ENCODE measurements at regions not wholly inside any gene's neighbourhood (a gene's known extent, or its start where the extent isn't known, plus 50 kb on each side); places are given as distances from the start of the nearest gene placed in this dataset.

DNA sequence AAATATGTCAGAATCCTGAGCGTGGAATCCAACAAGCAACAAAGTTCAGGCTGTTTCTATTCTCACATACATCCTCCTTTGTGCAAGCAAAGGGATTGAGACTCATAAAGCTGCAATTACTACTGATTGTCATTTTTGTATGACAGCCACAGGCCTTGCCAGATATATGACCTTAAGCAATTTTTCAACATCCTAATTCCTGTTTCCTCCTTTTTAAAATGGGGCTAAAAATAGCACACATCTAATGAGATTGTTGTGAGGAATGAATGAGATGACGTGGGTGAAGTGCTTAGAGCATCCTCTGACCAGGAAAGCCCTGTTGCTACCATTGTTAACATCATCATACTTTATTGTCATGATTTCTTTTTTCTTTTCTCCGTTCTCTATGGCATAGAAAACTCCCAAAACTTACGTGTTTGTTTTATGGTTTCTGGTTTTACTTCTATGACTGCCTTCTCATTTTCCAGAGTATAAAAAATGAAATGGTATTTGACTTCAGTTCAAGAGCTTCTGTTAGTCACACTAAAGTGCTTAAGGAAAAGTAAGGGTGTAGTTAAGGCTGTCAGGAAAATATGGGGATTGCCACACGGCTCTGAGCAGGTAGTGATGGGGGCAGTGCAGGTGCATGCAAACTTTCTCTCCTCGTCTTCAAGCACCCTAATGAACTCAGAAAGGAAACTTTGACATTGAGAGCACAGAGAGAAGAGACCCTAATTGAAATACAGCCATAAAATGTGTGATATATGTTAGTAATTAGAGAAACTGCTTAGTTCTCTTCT lies 590.6 kb upstream of the NETO1 start:
- Histone ChIP-seq H3K4me1 (no peaks in the 10 kb centered on the region), H3K27me3 (no peaks in the 10 kb centered on the region), H3K4me3 (replicated peaks in 1 of 3) (no peak overlapping the region), H3K27ac (no peak overlapping the region), H3K36me3 (no peaks in the 10 kb centered on the region), H3K9me3 (no peaks in the 10 kb centered on the region)
- intact Hi-C loops (cut with DNase I): no loop called here
- DNase-seq: no peak
- TF ChIP-seq, protein P1, sequence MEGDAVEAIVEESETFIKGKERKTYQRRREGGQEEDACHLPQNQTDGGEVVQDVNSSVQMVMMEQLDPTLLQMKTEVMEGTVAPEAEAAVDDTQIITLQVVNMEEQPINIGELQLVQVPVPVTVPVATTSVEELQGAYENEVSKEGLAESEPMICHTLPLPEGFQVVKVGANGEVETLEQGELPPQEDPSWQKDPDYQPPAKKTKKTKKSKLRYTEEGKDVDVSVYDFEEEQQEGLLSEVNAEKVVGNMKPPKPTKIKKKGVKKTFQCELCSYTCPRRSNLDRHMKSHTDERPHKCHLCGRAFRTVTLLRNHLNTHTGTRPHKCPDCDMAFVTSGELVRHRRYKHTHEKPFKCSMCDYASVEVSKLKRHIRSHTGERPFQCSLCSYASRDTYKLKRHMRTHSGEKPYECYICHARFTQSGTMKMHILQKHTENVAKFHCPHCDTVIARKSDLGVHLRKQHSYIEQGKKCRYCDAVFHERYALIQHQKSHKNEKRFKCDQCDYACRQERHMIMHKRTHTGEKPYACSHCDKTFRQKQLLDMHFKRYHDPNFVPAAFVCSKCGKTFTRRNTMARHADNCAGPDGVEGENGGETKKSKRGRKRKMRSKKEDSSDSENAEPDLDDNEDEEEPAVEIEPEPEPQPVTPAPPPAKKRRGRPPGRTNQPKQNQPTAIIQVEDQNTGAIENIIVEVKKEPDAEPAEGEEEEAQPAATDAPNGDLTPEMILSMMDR (IDR thresholded peaks at IDR 0.05): no peak
- TF ChIP-seq POLR2A (IDR thresholded peaks at IDR 0.05): no peak
- WGBS, 2 donors: 43 to 44% methylated on average over 6 of the region's 6 CpGs

DNA sequence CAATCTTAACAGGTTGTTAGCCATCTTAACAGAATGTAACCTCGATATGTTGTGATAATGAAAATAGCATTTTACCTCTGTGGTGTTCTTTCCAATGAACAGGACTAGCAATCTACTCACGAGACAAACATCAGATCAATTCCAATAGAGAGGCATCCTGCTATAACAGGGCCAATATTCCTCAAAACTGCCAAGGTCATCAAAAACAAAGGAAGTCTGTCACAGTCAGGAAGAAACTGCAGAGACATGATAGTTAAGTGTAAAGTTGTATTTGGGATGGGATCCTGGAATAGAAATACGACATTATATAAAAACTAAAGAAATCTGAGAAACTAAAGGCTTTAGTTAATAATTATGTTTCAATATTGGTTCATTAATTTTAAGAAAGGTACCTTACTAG lies 588.9 kb upstream of the NETO1 start:
- Histone ChIP-seq H3K9me3 (no peaks in the 10 kb centered on the region), H3K4me3 (replicated peaks in 1 of 3) (no peak overlapping the region), H3K27ac (no peak overlapping the region), H3K27me3 (no peaks in the 10 kb centered on the region), H3K4me1 (no peaks in the 10 kb centered on the region), H3K36me3 (no peaks in the 10 kb centered on the region)
- WGBS, 2 donors: 73 to 86% methylated on average over 3 of the region's 3 CpGs
- TF ChIP-seq POLR2A (IDR thresholded peaks at IDR 0.05): no peak
- TF ChIP-seq, protein P1 (IDR thresholded peaks at IDR 0.05): no peak
- no peak for DNase-seq
- intact Hi-C loops (cut with DNase I): no loop called here

DNA sequence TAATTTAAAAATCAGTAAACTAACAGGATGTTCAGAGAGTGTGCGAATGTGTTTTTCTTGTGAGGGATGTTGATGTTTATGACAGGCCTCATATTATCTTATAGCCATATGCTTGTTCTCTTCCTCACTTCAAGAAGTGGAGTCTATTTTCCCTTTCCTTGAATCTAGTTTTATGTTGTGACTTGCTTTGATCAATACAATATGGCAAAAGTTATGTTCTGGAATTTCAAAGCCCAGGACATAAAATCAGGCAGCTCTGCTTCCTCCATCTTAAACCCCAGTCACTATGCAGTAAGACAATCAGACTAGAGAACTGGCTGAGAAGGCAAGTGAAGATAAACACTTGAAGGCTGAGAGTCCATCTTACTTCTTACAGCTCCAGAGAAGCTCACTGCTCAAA lies 585.1 kb upstream of the NETO1 start:
- no peak for DNase-seq
- intact Hi-C loops (cut with DNase I): no loop called here
- Histone ChIP-seq H3K27me3 (no peaks in the 10 kb centered on the region), H3K27ac (no peak overlapping the region), H3K4me1 (no peaks in the 10 kb centered on the region), H3K4me3 (replicated peaks in 1 of 3) (no peak overlapping the region), H3K9me3 (no peaks in the 10 kb centered on the region), H3K36me3 (no peaks in the 10 kb centered on the region)
- no peak for TF ChIP-seq POLR2A (IDR thresholded peaks at IDR 0.05)
- TF ChIP-seq, protein P1 (IDR thresholded peaks at IDR 0.05): no peak
- 98% methylated on average over 1 of the region's 1 CpG for WGBS, 2 donors

DNA sequence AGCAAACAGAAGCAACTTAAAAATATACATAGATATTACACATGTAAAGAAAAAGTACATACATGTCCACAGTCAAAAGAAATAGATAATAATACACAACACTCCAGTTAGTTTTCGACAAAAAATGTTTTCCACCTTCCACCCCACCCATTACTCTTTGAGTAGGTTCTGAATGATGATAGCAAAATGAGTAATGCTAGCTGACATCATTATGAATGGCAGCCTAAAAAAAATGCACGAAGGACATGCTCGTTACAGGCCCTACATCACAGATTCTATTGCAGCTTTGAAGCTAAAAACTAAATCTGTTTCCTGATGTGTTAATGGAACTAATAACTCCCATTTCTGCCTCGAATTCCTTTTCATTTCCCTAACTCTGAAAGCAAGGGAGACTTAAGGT lies 578.7 kb upstream of the NETO1 start:
- no peak for TF ChIP-seq POLR2A (IDR thresholded peaks at IDR 0.05)
- TF ChIP-seq, protein P1 (IDR thresholded peaks at IDR 0.05): no peak
- 75 to 77% methylated on average over 4 of the region's 4 CpGs for WGBS, 2 donors

DNA sequence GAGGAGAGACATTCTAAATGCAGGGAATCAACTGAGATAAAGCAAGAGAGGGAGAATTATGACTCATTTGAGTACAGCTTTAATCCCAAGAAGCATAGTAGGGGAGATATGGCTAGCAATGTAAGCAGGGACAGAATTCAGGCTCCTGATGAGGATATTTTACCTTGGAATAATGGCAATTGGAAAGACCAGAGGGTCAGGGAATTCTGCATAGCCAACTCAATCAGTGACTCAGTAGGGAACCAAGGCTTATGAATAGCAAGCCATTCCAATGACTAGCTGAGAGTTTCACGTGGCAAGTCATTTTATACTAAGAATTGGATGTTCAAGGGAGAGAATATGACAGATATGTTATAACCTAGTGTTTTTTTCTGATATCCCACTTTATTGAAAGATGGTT lies 563.8 kb upstream of the NETO1 start:
- TF ChIP-seq, protein P1 (IDR thresholded peaks at IDR 0.05): no peak
- no peak for TF ChIP-seq POLR2A (IDR thresholded peaks at IDR 0.05)
- H3K27ac ChIP-seq: no peak overlapping the region
- H3K27me3 ChIP-seq: no peaks in the 10 kb centered on the region
- no peaks in the 10 kb centered on the region for H3K36me3 ChIP-seq
- WGBS, 2 donors: 48% methylated on average over 1 of the region's 1 CpG
- intact Hi-C loops (cut with DNase I): no loop called here
- DNase-seq: no peak
- H3K4me1 ChIP-seq: no peaks in the 10 kb centered on the region
- no peaks in the 10 kb centered on the region for H3K9me3 ChIP-seq
- H3K4me3 ChIP-seq (replicated peaks in 1 of 3): no peak overlapping the region

More for the DNA sequence above, 578.7 kb upstream of the NETO1 start:
- no peaks in the 10 kb centered on the region for H3K36me3 ChIP-seq
- DNase-seq: no peak
- intact Hi-C loops (cut with DNase I): no loop called here
- no peaks in the 10 kb centered on the region for H3K27me3 ChIP-seq
- no peaks in the 10 kb centered on the region for H3K9me3 ChIP-seq
- no peak overlapping the region for H3K27ac ChIP-seq
- H3K4me3 ChIP-seq (replicated peaks in 1 of 3): no peak overlapping the region
- no peaks in the 10 kb centered on the region for H3K4me1 ChIP-seq

Measured in thyroid gland (tissue), 4 donors.